Smooth muscle cell (in vitro differentiated cells): ENCODE measurements at regions not wholly inside any gene's neighbourhood (a gene's known extent, or its start where the extent isn't known, plus 50 kb on each side); places are given as distances from the start of the nearest gene placed in this dataset.

ENCODE experiments used
- DNase-seq: peaks from one replicate; lab custom pipeline; 2025; ENCODE audit not compliant: unreplicated experiment; lab: John Stamatoyannopoulos, UW
- H2AFZ ChIP-seq: fragments of 200-600 bp; sonication (generic); 2 replicates; pipeline ENCODE4 v1.6.0; 2016; ENCODE audit warnings: antibody characterized with exemption, low read depth, mild to moderate bottlenecking
- H3F3A ChIP-seq: fragments of 200-600 bp; sonication (generic); 2 replicates; pipeline ENCODE4 v1.6.0; 2017; ENCODE audit warnings: antibody characterized with exemption, low read depth
- H3K27ac ChIP-seq: fragments of 200-600 bp; sonication (generic); 2 replicates; pipeline ENCODE4 v1.5.1; 2016; ENCODE audit warnings: low read depth, mild to moderate bottlenecking
- H3K27me3 ChIP-seq: fragments of 200-600 bp; sonication (generic); 2 replicates; pipeline ENCODE4 v1.6.1; 2016; ENCODE audit warnings: low read depth, mild to moderate bottlenecking
- H3K36me3 ChIP-seq: fragments of 200-600 bp; sonication (generic); 2 replicates; pipeline ENCODE4 v1.5.1; 2016; ENCODE audit warnings: low read depth
- H3K4me1 ChIP-seq: fragments of 200-600 bp; sonication (generic); 2 replicates; pipeline ENCODE4 v1.5.1; 2016; ENCODE audit warnings: low read depth
- H3K4me2 ChIP-seq: fragments of 200-600 bp; sonication (generic); 2 replicates; pipeline ENCODE4 v1.6.0; 2016; ENCODE audit warnings: mild to moderate bottlenecking
- H3K4me3 ChIP-seq: fragments of 200-600 bp; sonication (generic); 2 replicates; pipeline ENCODE4 v1.5.1; 2016; ENCODE audit warnings: mild to moderate bottlenecking
- H3K79me2 ChIP-seq: fragments of 200-600 bp; sonication (generic); 2 replicates; pipeline ENCODE4 v1.6.0; 2016; ENCODE audit warnings: low read depth, mild to moderate bottlenecking
- H3K9ac ChIP-seq: fragments of 200-600 bp; sonication (generic); 2 replicates; pipeline ENCODE4 v1.6.0; 2016; ENCODE audit warnings: low read depth
- H3K9me3 ChIP-seq: fragments of 200-600 bp; sonication (generic); replicated peaks from 2 replicates; pipeline ENCODE4 v1.5.1; 2016; ENCODE audit warnings: low read depth
- H4K20me1 ChIP-seq: fragments of 200-600 bp; sonication (generic); 2 replicates; pipeline ENCODE4 v1.6.0; 2016; ENCODE audit warnings: low read depth
- WGBS: methylation state at CpG from one replicate; pipeline ENCODE4 v1.1.7; 2016; ENCODE audit warnings: low lambda C conversion rate; 5-methylcytosine and 5-hydroxymethylcytosine counted together
- TF ChIP-seq, protein P1 (sequence below): fragments of 200-600 bp; sonication (generic); IDR thresholded peaks from 2 replicates; pipeline ENCODE4 v1.5.1; 2017; ENCODE audit warnings: borderline replicate concordance, mild to moderate bottlenecking, antibody characterized with exemption; ENCODE audit not compliant: insufficient read depth, poor library complexity, severe bottlenecking

DNA sequence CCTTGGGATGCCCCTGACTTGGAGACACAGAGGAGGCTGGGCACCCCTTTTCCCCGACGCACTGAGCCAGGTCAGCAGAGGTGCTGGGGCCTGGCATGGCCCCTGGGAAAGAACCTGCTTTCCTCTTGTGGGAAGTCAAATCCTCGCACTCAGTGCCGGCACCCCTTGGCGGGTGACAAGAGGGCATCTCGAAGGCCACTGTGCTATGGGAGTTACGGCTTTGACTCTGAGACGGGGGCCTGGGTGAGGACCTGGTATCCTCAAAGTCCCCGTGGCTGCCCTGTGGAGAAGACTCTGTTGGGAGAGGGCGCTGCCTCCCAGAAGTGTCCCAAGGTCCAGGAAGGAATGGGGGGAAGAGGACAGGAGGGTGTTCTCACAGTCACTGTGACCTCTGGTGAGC, 117.0 kb downstream of the METRNL start:
- Histone ChIP-seq H2AFZ (no peak overlapping the region), H3K4me1 (peaks cover 3% of the 10 kb centered on the region), H3K4me2 (no peak overlapping the region), H3K36me3 (no peaks in the 10 kb centered on the region), H4K20me1 (no peaks in the 10 kb centered on the region), H3K79me2 (no peaks in the 10 kb centered on the region), H3K4me3 (no peak overlapping the region), H3K27ac (no peak overlapping the region), H3K27me3 (no peaks in the 10 kb centered on the region), H3K9ac (no peak overlapping the region), H3K9me3 (no peaks in the 10 kb centered on the region), H3F3A (no peaks in the 10 kb centered on the region)
- no peak for DNase-seq
- 92% methylated on average over 10 of the region's 10 CpGs for WGBS
- TF ChIP-seq, protein P1, sequence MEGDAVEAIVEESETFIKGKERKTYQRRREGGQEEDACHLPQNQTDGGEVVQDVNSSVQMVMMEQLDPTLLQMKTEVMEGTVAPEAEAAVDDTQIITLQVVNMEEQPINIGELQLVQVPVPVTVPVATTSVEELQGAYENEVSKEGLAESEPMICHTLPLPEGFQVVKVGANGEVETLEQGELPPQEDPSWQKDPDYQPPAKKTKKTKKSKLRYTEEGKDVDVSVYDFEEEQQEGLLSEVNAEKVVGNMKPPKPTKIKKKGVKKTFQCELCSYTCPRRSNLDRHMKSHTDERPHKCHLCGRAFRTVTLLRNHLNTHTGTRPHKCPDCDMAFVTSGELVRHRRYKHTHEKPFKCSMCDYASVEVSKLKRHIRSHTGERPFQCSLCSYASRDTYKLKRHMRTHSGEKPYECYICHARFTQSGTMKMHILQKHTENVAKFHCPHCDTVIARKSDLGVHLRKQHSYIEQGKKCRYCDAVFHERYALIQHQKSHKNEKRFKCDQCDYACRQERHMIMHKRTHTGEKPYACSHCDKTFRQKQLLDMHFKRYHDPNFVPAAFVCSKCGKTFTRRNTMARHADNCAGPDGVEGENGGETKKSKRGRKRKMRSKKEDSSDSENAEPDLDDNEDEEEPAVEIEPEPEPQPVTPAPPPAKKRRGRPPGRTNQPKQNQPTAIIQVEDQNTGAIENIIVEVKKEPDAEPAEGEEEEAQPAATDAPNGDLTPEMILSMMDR: no peak

DNA sequence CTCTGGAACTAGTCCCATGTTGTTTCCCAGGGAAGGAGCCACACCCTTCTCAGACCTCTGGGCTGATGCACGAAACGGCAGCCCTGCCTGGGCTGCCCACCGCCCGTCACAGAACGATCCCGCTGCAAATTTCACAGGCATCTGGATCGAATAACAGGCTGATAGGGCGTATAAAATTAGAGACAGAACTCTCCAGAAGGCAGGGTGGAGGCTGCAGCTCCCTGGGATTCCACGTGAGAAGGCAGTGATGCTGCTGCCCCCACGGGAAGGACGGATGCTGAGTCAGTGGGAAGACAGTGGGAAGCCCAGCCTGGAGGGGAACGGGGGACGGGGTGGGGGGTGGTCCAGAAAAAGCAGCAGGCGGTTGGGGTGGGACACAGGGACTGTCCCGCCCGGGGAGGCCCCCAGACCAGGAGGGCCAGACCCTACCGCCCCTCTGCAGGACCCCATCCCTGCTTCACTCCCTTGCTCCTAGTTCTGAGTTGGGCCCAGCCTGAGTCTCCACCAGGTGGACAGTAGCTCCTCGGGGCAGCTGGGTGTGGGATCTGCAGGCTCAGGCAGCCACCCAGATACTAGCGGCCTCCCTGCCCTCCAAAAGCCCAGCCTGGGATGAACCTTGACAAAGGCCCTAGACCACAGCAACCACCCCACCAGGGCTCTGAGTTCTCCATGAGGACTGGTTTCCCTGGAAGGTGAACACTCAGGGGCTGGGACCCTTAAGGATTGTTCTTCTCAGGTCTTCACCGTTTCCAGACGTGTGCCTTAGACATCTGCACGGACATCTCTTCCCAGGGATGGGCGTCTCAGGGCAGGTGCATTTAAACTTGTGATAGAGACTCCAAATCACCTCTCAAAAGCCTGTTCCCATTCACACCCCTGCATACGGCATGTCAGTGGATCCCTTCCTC, 117.8 kb downstream of the METRNL start:
- Histone ChIP-seq H3K4me1 (peaks cover 2% of the 10 kb centered on the region), H4K20me1 (no peaks in the 10 kb centered on the region), H3K79me2 (no peaks in the 10 kb centered on the region), H2AFZ (no peak overlapping the region), H3K4me3 (no peak overlapping the region), H3K27ac (no peak overlapping the region), H3K36me3 (no peaks in the 10 kb centered on the region), H3K27me3 (no peaks in the 10 kb centered on the region), H3K9me3 (no peaks in the 10 kb centered on the region), H3K9ac (no peak overlapping the region), H3F3A (no peaks in the 10 kb centered on the region), H3K4me2 (no peak overlapping the region)
- no peak for DNase-seq
- 86% methylated on average over 21 of the region's 24 CpGs for WGBS
- TF ChIP-seq, protein P1: no peak

DNA sequence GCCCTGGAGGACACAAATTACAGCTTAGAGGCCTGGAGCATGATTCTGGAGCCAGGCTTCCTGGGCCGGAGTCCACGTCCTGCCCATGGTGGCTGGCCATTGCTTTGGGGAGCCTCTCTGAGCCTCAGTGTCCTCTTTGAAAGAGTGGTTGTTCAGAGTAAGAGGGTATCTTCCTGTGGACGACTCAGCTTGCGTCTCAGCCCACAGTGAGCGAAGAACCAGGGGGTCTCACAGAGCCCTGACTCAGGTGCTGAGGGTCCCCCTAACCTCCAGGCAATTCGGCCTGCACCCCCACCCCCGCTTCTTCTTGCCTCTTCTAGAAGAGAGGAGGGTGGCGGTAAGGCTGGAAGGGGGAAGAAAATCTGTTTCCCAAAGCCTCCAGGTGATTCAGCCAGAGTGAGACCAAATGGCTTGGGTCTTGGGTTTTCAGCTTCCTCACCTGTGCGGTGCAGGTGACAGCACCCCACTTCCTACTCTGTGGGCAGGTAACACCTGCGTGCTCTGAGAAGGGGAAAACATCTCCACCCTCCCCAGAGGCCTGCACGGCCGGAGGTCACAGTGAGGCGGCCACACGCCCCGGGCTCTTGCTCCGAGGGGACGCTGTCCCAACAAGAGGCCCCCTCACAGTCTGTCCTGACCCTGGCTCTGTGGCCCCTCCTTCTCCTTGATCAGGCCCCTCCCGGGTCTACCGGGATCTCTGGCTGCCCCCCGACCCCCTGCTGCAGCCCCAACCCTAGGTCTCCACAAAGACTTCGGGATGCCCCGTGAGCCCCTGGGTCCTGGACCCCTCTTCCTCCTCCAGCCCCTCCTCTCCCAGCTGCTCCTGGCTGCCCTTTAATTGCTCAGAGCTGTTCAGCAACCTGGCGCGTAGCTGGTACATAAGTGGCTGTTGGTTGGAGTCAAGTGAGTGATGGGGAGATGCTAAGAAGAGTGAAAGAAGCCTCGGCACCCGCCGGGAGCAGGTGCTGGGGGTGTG, 119.2 kb downstream of the METRNL start:
- no peak overlapping the region for H2AFZ ChIP-seq
- H3K4me3 ChIP-seq: no peak overlapping the region
- no peak overlapping the region for H3K27ac ChIP-seq
- H3K9ac ChIP-seq: no peak overlapping the region
- H3F3A ChIP-seq: peaks cover 3% of the 10 kb centered on the region
- no peaks in the 10 kb centered on the region for H3K4me1 ChIP-seq
- H4K20me1 ChIP-seq: no peaks in the 10 kb centered on the region
- TF ChIP-seq, protein P1: no peak
- H3K9me3 ChIP-seq: no peaks in the 10 kb centered on the region
- 92% methylated on average over 27 of the region's 27 CpGs for WGBS
- H3K27me3 ChIP-seq: no peaks in the 10 kb centered on the region
- H3K4me2 ChIP-seq: no peak overlapping the region
- H3K36me3 ChIP-seq: no peaks in the 10 kb centered on the region
- no peak for DNase-seq
- H3K79me2 ChIP-seq: no peaks in the 10 kb centered on the region
